RPMI8226 (cell line): ENCODE measurements at regions not wholly inside any gene's neighbourhood (a gene's known extent, or its start where the extent isn't known, plus 50 kb on each side); places are given as distances from the start of the nearest gene placed in this dataset.
A peak's percentile ranks its signal among the peaks of the same experiment; 100 is the strongest.
"Not testable (repeated sequence)": the region's sequence is repeated elsewhere in the genome, so short reads cannot be mapped to it uniquely, and the experiment has no call there.

Experiments used
- DNase-seq: peaks from one replicate; pipeline ENCODE4 v3.0.0-alpha.2; 2015

- no peak for DNase-seq
Measured at GRCh38 chr6:78597966-78598365, 269.4 kb upstream of the IRAK1BP1 start.

GRCh38 chr6:78598966-78599365 lies 268.4 kb upstream of the IRAK1BP1 start:
- DNase-seq: no peak

- DNase-seq: no peak
Measured at GRCh38 chr6:78599526-78599925, 267.8 kb upstream of the IRAK1BP1 start.

GRCh38 chr6:78605909-78606446 lies 261.4 kb upstream of the IRAK1BP1 start:
- no peak for DNase-seq

- DNase-seq: no peak
Measured at GRCh38 chr6:78607189-78607588, 260.2 kb upstream of the IRAK1BP1 start.

- DNase-seq: no peak
Measured at GRCh38 chr6:78611102-78611620, 256.2 kb upstream of the IRAK1BP1 start.

GRCh38 chr6:78611886-78612480 lies 255.4 kb upstream of the IRAK1BP1 start:
- DNase-seq: no peak

GRCh38 chr6:78614961-78615360 lies 252.4 kb upstream of the IRAK1BP1 start:
- DNase-seq: no peak

GRCh38 chr6:78615430-78615904 lies 251.9 kb upstream of the IRAK1BP1 start:
- no peak for DNase-seq

- DNase-seq: no peak
Measured at GRCh38 chr6:78618970-78619369, 248.4 kb upstream of the IRAK1BP1 start.

GRCh38 chr6:78623554-78623953 lies 243.8 kb upstream of the IRAK1BP1 start:
- DNase-seq: no peak

- DNase-seq: no peak
Measured at GRCh38 chr6:78629154-78629721, 238.1 kb upstream of the IRAK1BP1 start.

- no peak for DNase-seq
Measured at GRCh38 chr6:78629836-78630235, 237.5 kb upstream of the IRAK1BP1 start.

GRCh38 chr6:78631976-78632375 lies 235.4 kb upstream of the IRAK1BP1 start:
- DNase-seq: no peak

GRCh38 chr6:78639111-78640110 lies 227.9 kb upstream of the IRAK1BP1 start:
- DNase-seq: no peak

- DNase-seq: not testable (repeated sequence)
Measured at GRCh38 chr6:78643976-78644375, 223.4 kb upstream of the IRAK1BP1 start.

- peak; percentile 5 for DNase-seq
Measured at GRCh38 chr6:78646542-78647415, 220.6 kb upstream of the IRAK1BP1 start.

- DNase-seq: not testable (repeated sequence)
Measured at GRCh38 chr6:78665819-78666218, 201.5 kb upstream of the IRAK1BP1 start.

GRCh38 chr6:78666764-78667163 lies 200.6 kb upstream of the IRAK1BP1 start:
- DNase-seq: no peak

- no peak for DNase-seq
Measured at GRCh38 chr6:78670156-78670555, 197.2 kb upstream of the IRAK1BP1 start.

GRCh38 chr6:78670802-78671201 lies 196.5 kb upstream of the IRAK1BP1 start:
- no peak for DNase-seq
